Mesendoderm (in vitro differentiated cells): ENCODE measurements at regions not wholly inside any gene's neighbourhood (a gene's known extent, or its start where the extent isn't known, plus 50 kb on each side); places are given as distances from the start of the nearest gene placed in this dataset.

Source experiments
- DNase-seq: peaks from one replicate; pipeline ENCODE4 v3.0.0; 2013
- H2AK5ac ChIP-seq: 2 replicates; pipeline ENCODE4 v1.6.1; 2013; ENCODE audit warnings: low read length, inconsistent platforms
- H2BK120ac ChIP-seq: 2 replicates; pipeline ENCODE4 v1.6.1; 2013; ENCODE audit warnings: low read depth, mild to moderate bottlenecking, low read length, moderate library complexity, mixed read lengths
- H2BK15ac ChIP-seq: replicated peaks from 2 replicates; pipeline ENCODE4 v1.6.1; 2013; ENCODE audit warnings: low read depth, mild to moderate bottlenecking, moderate library complexity
- H2BK5ac ChIP-seq: 2 replicates; pipeline ENCODE4 v1.6.1; 2013; ENCODE audit warnings: low read length, inconsistent platforms
- H3K18ac ChIP-seq: 2 replicates; pipeline ENCODE4 v1.6.1; 2013; ENCODE audit warnings: mild to moderate bottlenecking, low read length, mixed read lengths
- H3K23ac ChIP-seq: one replicate; pipeline ENCODE4 v1.6.1; 2013; ENCODE audit warnings: low read length
- H3K27ac ChIP-seq: 2 replicates; pipeline ENCODE4 v1.5.1; 2013; ENCODE audit warnings: low read depth, mild to moderate bottlenecking, inconsistent platforms, low read length, moderate library complexity
- H3K27me3 ChIP-seq: 2 replicates; pipeline ENCODE4 v1.6.1; 2013; ENCODE audit warnings: low read length, control low read depth, mild to moderate bottlenecking, inconsistent platforms; ENCODE audit not compliant: insufficient read depth, poor library complexity
- H3K36me3 ChIP-seq: 2 replicates; pipeline ENCODE4 v1.6.1; 2013; ENCODE audit warnings: low read length, inconsistent platforms; ENCODE audit not compliant: control insufficient read depth, insufficient read depth
- H3K4ac ChIP-seq: one replicate; pipeline ENCODE4 v1.6.1; 2013; ENCODE audit warnings: low read depth, mild to moderate bottlenecking, low read length, moderate library complexity
- H3K4me1 ChIP-seq: 2 replicates; pipeline ENCODE4 v1.6.1; 2013; ENCODE audit warnings: low read depth, low read length, inconsistent platforms; ENCODE audit not compliant: control insufficient read depth
- H3K4me2 ChIP-seq: 2 replicates; pipeline ENCODE4 v1.6.1; 2013; ENCODE audit warnings: low read length
- H3K4me3 ChIP-seq: 2 replicates; pipeline ENCODE4 v1.5.1; 2013; ENCODE audit warnings: mild to moderate bottlenecking, low read length
- H3K56ac ChIP-seq: one replicate; pipeline ENCODE4 v1.6.1; 2013; ENCODE audit warnings: low read length
- H3K79me1 ChIP-seq: 2 replicates; pipeline ENCODE4 v1.6.1; 2013; ENCODE audit warnings: low read length, inconsistent platforms
- H3K79me2 ChIP-seq: 2 replicates; pipeline ENCODE4 v1.6.1; 2013; ENCODE audit warnings: mild to moderate bottlenecking, low read length; ENCODE audit not compliant: control insufficient read depth, insufficient read depth
- H3K9ac ChIP-seq: 2 replicates; pipeline ENCODE4 v1.6.1; 2013; ENCODE audit warnings: low read length, inconsistent platforms
- H4K5ac ChIP-seq: one replicate; pipeline ENCODE4 v1.6.1; 2013; ENCODE audit warnings: low read length
- H4K8ac ChIP-seq: one replicate; pipeline ENCODE4 v1.6.1; 2013; ENCODE audit warnings: low read depth, mild to moderate bottlenecking, control low read depth, low read length, moderate library complexity
- WGBS: extraction: QIAGEN DNeasy Blood & Tissue Kit; methylation state at CpG from one replicate; pipeline ENCODE4 v1.1.7; 2013; ENCODE audit warnings: low lambda C conversion rate, missing lambda C conversion rate; ENCODE audit not compliant: insufficient coverage; ENCODE audit errors: extremely low coverage; 5-methylcytosine and 5-hydroxymethylcytosine counted together

GRCh38 chr17:64750891-64751677, 89.0 kb upstream of the SMURF2 start:
- peaks cover 2% of the 10 kb centered on the region for H3K36me3 ChIP-seq
- H3K18ac ChIP-seq = no peak overlapping the region
- no peak overlapping the region for H3K56ac ChIP-seq
- H3K4me1 ChIP-seq = no peaks in the 10 kb centered on the region
- H3K79me1 ChIP-seq = no peaks in the 10 kb centered on the region
- no peak overlapping the region for H4K5ac ChIP-seq
- no peak overlapping the region for H3K9ac ChIP-seq
- no peak overlapping the region for H3K4me2 ChIP-seq
- no peak overlapping the region for H3K23ac ChIP-seq
- H3K4me3 ChIP-seq = no peak overlapping the region
- WGBS = no CpG with 5 or more reads among the region's 14 CpGs
- H2AK5ac ChIP-seq = no peak overlapping the region
- H2BK5ac ChIP-seq = no peak overlapping the region
- no peak overlapping the region for H2BK15ac ChIP-seq
- H4K8ac ChIP-seq = no peak overlapping the region
- no peak overlapping the region for H3K4ac ChIP-seq
- no peak overlapping the region for H3K27ac ChIP-seq
- H3K27me3 ChIP-seq = no peaks in the 10 kb centered on the region
- no peak for DNase-seq
- no peaks in the 10 kb centered on the region for H3K79me2 ChIP-seq
- no peak overlapping the region for H2BK120ac ChIP-seq

DNA sequence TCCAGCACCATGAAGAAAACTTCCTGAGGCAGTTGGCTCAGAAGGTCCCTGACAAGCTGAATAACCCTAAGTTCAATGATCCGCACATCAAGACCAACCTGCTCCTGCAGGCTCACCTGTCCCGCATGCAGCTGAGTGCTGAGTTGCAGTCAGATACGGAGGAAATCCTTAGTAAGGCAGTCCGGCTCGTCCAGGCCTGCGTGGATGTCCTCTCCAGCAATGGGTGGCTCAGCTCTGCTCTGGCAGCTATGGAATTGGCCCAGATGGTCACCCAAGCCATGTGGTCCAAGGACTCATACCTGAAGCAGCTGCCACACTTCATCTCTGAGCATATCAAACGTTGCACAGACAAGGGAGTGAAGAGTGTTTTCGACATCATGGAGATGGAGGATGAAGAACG, 88.4 kb upstream of the SMURF2 start:
- H2BK120ac ChIP-seq = no peak overlapping the region
- H3K4me1 ChIP-seq = no peaks in the 10 kb centered on the region
- H3K79me2 ChIP-seq = no peaks in the 10 kb centered on the region
- peaks cover 2% of the 10 kb centered on the region for H3K36me3 ChIP-seq
- no CpG with 5 or more reads among the region's 9 CpGs for WGBS
- no peak overlapping the region for H3K56ac ChIP-seq
- no peak overlapping the region for H3K4me3 ChIP-seq
- H2AK5ac ChIP-seq = no peak overlapping the region
- no peak overlapping the region for H2BK15ac ChIP-seq
- no peak for DNase-seq
- no peak overlapping the region for H2BK5ac ChIP-seq
- no peaks in the 10 kb centered on the region for H3K27me3 ChIP-seq
- H3K4ac ChIP-seq = no peak overlapping the region
- H3K18ac ChIP-seq = no peak overlapping the region
- H4K8ac ChIP-seq = no peak overlapping the region
- no peak overlapping the region for H3K4me2 ChIP-seq
- no peak overlapping the region for H3K9ac ChIP-seq
- no peak overlapping the region for H3K27ac ChIP-seq
- H3K79me1 ChIP-seq = no peaks in the 10 kb centered on the region
- no peak overlapping the region for H4K5ac ChIP-seq
- H3K23ac ChIP-seq = no peak overlapping the region

DNA sequence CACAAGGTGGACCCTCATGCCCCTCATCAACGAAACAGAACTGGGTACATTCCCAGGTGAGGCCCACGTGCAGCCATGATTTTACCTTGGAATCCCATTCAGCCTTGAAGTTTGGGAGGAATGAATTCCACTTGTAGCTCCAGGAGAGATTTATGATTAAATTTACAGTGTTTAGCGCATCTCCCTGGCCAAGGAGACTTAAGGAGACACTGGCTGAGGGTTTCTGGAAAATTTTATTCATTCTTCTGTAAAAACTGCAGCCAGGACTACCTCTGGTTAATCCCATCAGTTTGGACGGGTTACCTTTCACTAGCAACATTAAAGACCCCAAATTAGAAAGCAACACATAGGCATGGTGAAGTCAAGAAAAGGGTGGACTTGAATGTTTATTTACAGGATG, 87.2 kb upstream of the SMURF2 start:
- no peak overlapping the region for H3K56ac ChIP-seq
- H3K4me3 ChIP-seq = no peak overlapping the region
- H3K18ac ChIP-seq = no peak overlapping the region
- peaks cover 2% of the 10 kb centered on the region for H3K36me3 ChIP-seq
- WGBS = no CpG with 5 or more reads among the region's 4 CpGs
- H3K27me3 ChIP-seq = no peaks in the 10 kb centered on the region
- no peak overlapping the region for H2BK15ac ChIP-seq
- no peak overlapping the region for H4K5ac ChIP-seq
- no peak overlapping the region for H2BK5ac ChIP-seq
- no peak overlapping the region for H3K4me2 ChIP-seq
- DNase-seq = no peak
- no peak overlapping the region for H3K4ac ChIP-seq
- no peak overlapping the region for H3K23ac ChIP-seq
- no peak overlapping the region for H2AK5ac ChIP-seq
- no peak overlapping the region for H2BK120ac ChIP-seq
- H3K79me1 ChIP-seq = no peaks in the 10 kb centered on the region
- H4K8ac ChIP-seq = no peak overlapping the region
- H3K79me2 ChIP-seq = no peaks in the 10 kb centered on the region
- no peaks in the 10 kb centered on the region for H3K4me1 ChIP-seq
- H3K9ac ChIP-seq = no peak overlapping the region
- H3K27ac ChIP-seq = no peak overlapping the region

GRCh38 chr17:64747938-64748540, 85.9 kb upstream of the SMURF2 start:
- no peaks in the 10 kb centered on the region for H3K27me3 ChIP-seq

DNA sequence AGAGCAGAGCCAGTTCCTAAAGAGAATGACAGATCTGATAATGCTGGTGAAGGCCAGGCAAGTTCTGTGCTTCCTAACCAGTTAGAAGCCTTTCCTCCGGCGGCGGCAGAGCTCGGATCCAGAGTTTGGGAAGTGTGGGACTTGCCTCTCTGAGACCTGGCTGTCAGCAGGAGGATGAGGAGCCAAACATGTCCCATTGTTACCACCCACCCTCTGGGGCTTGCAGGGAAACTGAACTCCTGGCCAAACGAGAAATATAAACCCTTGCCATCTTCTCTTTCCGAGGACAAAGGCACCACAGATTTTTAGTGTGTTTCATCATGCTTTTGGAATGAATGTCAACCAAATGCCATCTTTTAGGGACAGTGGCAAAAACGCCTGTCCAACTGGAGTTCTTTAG, 80.2 kb upstream of the SMURF2 start:
- Histone ChIP-seq H2BK5ac (no peak overlapping the region), H3K23ac (peak overlapping the region; percentile 24), H2BK15ac (no peak overlapping the region), H3K79me2 (no peaks in the 10 kb centered on the region), H3K27me3 (no peaks in the 10 kb centered on the region), H4K8ac (no peak overlapping the region), H4K5ac (no peak overlapping the region), H3K4ac (no peak overlapping the region), H2BK120ac (no peak overlapping the region), H3K56ac (no peak overlapping the region), H3K18ac (no peak overlapping the region), H3K79me1 (no peaks in the 10 kb centered on the region), H3K36me3 (no peaks in the 10 kb centered on the region), H3K9ac (no peak overlapping the region), H3K27ac (no peak overlapping the region), H3K4me2 (no peak overlapping the region), H2AK5ac (no peak overlapping the region), H3K4me1 (no peaks in the 10 kb centered on the region), H3K4me3 (no peak overlapping the region)
- DNase-seq = peak; percentile 5
- WGBS = no CpG with 5 or more reads among the region's 7 CpGs

More at GRCh38 chr17:64747938-64748540, 85.9 kb upstream of the SMURF2 start:
- no peak overlapping the region for H4K5ac ChIP-seq
- H3K4me2 ChIP-seq = no peak overlapping the region
- H3K79me1 ChIP-seq = no peaks in the 10 kb centered on the region
- no peak overlapping the region for H3K4me3 ChIP-seq
- no peak overlapping the region for H3K4ac ChIP-seq
- H3K18ac ChIP-seq = no peak overlapping the region
- no CpG with 5 or more reads among the region's 7 CpGs for WGBS
- peaks cover 2% of the 10 kb centered on the region for H3K36me3 ChIP-seq
- no peak overlapping the region for H3K27ac ChIP-seq
- H4K8ac ChIP-seq = no peak overlapping the region
- no peak overlapping the region for H2AK5ac ChIP-seq
- H3K23ac ChIP-seq = no peak overlapping the region
- H3K9ac ChIP-seq = no peak overlapping the region
- no peak overlapping the region for H2BK5ac ChIP-seq
- no peak overlapping the region for H3K56ac ChIP-seq
- H2BK15ac ChIP-seq = no peak overlapping the region
- H3K4me1 ChIP-seq = no peaks in the 10 kb centered on the region
- no peak for DNase-seq
- no peaks in the 10 kb centered on the region for H3K79me2 ChIP-seq
- no peak overlapping the region for H2BK120ac ChIP-seq
